GM19035 (cell line): ENCODE measurements at regions not wholly inside any gene's neighbourhood (a gene's known extent, or its start where the extent isn't known, plus 50 kb on each side); places are given as distances from the start of the nearest gene placed in this dataset.
"Not testable (repeated sequence)": the region's sequence is repeated elsewhere in the genome, so short reads cannot be mapped to it uniquely, and the experiment has no call there.

Source experiments
- ATAC-seq: cut with Tn5 transposase; IDR thresholded peaks from one replicate; pipeline ENCODE4 v1.9.1; 2021; ENCODE audit not compliant: unreplicated experiment

DNA sequence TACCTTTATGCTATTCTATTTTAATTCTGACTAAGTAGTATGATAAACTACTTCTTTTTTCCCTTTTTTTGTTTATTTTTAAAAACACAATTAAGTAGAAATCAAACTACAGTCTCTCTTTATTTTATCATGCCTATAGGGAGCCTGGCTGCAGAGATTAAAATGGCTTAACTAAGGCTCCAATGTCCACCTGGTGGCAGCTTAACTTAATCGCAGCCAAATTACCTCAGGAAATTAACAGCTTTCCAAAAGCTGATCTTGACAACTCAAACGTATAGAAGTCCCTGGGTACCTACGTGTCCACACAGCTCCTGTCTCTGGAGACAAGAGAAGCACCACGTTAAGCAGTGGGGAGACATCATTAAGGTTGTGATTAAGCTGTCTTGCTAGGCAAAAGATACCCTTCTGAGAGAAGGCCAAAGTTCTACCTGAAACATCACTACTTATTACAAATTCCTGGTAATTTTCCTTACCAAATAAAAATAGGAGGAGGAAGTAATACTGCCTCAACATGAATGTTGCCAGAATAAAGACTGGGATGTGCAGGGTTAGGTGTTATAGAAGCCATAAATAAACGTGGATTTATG is 63.2 kb upstream of the SNX19 start:
- no peak for ATAC-seq

DNA sequence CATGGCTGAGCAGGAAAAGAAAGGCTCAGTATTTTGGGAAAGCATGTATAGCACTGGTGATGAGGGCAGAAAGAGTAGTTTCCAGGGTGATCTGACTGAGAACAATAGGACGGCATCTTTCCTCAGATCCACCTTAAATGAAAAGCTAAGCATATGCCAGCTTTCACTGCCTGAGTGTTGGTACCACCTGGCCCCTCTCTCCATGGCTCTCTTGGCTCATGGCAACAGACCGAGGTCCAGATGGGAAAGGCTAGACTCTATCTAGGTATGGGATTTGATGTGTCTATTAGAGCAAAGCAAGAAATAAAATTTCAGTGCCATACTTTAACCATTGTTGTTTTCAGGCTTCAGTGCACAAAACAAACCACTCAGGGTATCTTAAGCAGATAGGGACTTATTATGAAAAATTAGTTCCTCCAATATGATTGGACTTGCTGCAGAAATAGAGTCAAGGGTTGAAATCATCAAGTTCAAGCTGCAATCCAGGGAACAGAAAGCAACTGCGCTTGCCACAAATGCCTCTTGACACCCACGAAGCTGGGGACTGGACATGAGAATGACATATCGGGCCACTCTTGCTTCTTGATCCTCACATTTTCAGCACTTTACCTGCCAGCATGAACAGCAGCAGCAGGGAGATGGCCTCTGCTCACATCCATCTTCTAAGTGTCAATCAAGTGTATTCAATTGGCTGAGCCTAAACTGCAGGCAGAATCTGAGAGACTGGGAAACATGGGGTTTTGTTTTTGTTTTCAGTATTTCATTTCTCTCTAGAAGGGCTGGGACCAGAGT is 64.0 kb upstream of the SNX19 start:
- ATAC-seq = no peak

DNA sequence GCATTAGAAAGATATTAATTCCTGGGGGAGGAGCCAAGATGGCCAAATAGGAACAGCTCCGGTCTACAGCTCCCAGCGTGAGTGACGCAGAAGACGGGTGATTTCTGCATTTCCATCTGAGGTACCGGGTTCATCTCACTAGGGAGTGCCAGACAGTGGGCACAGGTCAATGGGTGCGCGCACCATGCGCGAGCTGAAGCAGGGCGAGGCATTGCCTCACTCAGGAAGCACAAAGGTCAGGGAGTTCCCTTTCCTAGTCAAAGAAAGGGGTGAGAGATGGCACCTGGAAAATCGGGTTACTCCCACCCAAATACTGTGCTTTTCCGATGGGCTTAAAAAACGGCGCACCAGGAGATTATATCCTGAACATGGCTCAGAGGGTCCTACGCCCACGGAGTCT is 68.0 kb upstream of the SNX19 start:
- not testable (repeated sequence) for ATAC-seq

DNA sequence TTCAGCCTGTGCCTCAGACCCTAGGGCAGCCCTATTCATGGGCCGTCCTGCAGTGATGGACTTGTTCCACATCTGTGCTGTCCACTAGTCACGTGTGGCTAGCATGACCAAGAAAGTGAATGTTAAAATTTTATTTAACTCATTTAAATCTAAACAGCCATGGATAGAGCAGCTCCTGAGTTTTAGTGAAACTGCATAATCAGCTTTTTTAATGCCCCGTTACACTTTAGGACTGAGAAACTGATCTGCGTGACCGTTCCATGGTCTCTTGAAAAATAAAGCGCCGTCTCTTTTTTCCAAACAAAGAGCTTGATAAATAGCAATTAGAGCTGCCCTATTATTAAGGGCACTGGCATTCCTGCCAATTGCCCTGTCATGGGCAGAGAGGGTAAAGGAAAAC is 76.5 kb upstream of the SNX19 start:
- ATAC-seq = no peak

DNA sequence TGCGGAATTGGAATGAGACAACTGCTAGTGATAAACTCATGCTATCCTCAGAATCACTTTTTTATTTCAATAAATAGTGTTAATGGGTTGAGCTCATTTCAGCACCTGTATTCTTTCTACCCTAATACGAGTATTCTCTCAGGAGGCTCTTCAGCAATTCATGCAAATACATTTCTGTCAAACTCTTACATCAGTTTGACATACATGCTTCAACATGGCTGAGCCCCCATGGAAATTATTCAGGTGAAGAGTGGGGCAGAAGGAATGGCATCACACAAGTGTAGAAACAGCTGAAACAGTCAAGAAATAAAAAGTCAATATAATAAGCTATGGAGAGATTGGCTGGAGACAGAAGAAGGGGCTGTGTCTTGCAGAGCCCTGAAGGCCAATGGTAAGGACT is 77.8 kb upstream of the SNX19 start:
- no peak for ATAC-seq

DNA sequence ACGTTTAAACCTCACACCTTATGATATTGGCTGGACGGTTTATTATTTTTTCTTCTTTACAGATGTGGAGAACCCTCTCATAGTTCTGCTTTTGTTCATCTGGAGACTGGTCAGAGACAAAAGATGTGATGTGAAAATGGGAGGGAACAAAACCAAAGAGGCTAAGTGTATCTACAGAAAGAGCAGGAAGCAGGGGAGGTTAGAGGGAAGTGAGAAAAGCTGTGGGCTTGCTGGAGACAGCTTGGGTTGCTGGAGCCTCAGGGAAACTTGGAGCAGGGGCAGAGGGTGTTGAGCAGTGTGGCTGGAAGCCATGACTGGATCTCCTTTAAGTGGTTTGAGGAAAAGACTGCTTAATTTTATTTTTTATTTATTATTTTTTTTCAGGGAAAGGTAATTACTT is 79.0 kb upstream of the SNX19 start:
- no peak for ATAC-seq

DNA sequence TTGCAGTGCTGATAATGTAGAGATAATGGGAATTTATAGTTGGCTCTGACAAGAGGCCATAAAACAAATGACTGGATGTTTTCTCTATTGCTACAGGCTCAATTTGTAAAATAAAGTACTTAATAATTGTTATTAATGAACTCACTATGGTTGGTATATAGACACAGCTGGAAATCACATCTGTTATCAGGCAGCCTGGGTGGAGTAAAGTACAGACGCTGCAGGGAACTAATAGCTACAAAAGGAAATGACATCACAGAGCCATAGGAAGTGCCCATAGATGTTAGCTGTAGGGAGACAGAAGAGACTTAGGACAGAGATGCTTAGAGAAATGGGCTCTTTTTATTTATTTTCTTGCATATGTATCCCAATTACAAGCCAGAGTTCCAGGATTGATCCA is 81.0 kb upstream of the SNX19 start:
- no peak for ATAC-seq

DNA sequence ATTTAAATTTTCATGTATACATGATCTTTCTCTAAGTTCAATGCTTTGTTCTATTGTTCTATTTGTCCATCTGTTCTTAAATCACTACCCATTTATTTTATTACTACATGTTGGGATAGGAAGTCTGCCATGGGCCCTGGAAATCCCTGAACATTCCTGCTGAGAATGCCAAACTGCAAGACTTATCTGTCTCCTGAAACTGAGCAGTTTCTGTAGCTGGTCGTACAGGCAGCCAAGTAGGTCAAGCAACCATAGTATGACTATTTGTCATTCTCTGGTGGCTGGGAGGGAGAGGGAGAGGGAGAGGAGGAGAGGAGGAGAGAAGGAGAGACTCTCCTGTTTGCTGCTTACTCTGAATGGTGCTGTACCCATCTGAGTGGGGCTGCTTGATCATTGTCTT is 82.8 kb upstream of the SNX19 start:
- ATAC-seq = no peak

DNA sequence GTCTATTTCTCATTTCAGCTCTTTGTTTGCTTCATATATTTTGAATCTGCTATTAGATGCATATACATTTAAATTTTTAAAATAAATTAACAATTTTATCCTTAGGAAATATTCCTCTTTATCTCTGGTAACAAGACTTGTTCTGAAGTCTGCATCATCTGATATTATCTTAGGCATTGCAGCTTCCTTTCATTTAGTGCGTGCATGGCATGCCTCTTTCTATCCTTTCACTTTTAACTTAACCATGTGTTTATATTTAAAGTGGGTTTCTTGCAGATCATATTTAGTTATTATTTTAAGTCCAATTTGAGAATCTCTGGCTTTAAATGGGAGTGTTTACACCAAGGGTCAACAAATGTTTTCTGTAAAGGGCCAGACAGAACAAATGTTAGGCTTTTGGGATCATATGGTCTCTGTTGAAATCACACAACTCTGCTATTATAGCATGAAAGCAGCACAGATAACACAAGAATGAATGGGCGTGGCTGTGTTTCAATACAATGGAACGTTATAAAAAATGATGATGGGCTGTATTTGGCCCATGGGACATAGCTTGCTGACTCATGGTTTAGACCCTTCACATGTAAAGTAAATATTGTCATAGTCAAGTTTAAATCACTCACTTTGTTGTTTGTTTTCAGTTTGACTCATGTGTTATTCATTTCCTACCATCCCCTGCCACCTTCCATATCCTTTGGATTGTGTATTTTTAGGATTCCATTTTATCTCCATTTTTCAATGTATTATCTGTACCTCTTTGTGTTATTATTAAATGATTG is 83.9 kb upstream of the SNX19 start:
- ATAC-seq = no peak

DNA sequence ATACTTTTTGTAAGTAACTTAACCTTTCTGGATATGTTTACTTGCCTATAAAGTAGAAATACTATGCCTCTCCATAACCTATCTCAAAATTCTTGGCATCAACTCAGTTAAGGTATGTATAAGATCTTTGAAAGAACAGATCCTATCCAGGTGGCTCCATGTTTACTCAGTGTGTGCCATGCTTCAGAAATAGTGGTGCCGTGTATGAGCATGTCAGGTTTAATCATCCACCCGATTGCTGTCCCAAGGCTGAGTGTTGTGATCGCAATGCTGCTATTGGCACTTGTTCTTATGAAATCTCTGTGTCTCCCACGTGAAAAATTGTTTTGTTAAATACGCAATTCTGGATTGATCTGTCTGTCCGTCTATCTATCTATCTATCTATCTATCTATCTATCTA is 85.9 kb upstream of the SNX19 start:
- ATAC-seq = no peak

DNA sequence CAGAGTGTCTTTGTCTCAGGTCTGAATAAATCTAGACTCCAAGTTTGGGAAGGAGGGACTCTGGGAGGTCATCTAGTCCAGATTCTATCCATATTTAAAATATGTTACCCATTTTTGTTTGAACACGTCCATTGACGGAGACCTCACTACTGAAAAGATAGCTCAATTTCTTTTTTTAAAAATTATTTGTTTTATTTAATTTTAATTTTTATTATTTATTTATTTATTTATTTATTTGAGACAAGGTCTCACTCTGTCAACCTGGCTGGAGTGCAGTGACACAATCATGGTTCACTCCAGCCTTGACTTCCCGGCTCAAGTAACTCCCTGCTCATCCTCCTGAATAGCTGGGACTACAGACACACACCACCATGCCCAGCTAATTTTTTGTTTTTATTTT is 89.5 kb upstream of the SNX19 start:
- ATAC-seq = no peak

DNA sequence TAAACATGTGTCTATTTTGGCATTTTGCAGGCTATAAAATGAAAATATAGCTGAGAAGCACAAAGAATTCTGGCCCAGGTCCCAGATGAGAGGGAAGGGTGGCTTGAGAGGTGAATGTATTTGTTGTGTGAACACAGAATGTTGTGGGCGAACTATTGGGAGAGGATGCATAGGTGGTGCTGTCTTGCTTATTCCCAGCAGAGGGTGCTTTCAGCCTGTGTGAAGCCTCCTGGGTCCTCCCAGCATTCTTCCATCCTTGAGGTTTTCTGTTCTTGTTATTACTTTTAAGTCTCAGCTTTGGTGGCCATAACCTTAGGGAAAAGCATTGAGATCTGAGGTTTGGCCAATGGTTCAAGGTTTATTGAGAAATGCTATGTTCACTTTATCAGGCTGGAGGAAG is 108.7 kb upstream of the SNX19 start:
- ATAC-seq = no peak

DNA sequence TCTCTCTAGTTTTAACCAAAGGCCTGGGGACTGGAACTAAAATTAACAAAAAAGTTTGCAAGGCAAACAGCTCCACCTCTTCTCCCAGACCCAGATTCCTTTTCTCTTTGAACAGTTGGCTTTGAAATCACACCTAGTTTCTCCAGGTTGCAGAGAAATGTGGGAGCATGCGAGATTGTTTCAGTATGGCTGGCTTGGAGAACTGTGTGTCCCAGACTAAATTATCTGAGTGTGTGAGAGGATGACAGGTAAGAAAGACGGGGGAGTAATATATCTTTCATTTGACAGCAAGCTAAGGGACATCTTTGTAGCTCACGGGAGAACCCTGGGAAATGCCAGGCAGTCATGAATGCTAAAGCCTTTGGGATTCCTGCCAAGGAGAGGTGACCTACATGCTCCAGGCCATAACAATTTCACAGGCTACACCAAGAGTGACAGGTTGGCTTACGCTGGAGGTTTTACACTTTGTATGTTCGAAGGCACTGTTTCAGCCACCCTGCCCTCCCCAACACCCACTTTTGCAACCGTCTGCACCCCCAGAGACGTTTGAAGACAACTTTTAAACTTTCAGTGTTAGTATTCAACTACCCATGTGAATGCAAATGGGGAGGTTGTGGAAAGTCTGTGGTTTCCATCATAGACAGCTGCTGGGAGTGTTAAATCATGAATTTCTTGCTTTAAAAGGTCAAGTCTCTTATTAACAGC is 109.3 kb upstream of the SNX19 start:
- peak; percentile 94 for ATAC-seq

DNA sequence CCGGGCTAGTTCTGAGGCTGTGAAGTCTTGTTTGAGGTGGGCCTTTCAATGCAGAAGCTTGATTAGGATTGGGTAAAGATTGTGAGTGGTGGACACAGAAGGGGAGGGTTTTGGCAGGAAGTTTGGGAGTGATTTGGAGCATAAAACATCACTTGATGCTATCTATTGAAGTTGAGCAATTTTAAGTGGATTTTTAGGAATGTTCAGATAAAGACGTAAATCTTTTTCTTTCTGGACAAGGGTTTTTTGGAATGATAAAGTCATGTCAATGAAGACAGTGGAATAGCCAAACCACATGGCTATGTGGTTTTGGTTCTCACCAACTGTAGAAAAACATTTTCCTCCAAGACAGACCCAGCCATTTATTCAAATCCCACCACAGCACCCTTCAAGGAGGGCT is 111.2 kb upstream of the SNX19 start:
- ATAC-seq = no peak

DNA sequence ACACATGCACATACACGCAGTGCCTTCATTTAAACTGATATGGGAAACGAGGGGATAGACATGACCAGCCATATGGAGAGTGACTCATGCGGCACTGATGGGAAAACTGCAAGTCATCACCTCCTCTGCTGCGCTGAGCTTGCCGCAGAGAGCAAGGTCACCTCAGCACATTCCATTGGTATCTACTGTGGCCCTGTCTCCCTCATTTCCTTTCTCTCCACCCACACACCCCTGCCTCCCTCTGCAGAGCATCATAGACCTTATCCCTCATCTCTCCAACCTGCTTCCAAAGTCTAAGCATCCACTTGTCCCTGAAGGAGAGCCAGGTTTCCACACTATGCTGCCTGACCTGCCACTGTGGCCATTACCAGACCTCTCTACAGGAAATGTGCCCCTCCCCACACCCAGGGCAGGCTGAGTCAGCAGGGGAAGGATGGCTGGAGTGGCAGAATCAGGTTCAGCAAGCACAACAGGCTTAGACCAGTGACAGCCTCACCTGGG is 116.9 kb upstream of the SNX19 start:
- no peak for ATAC-seq

DNA sequence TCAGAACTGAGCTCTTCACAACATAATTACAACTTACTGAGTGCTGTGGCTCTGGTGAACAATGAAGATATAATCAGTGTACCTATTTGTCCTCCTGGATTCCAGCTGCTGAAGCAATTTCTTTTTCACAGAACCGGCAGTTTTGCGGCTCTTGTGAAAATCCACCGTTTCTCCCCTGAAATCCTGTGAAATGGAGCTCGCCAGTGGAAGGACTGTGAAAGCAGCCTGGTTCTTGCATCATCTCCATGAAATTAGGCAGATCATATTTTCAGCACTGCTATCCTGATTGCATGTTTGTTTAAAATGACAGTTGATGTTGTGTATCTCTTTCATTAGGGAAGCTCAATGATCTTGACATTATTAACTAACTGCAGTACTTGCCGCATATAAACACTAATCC is 120.2 kb upstream of the SNX19 start:
- ATAC-seq = no peak

DNA sequence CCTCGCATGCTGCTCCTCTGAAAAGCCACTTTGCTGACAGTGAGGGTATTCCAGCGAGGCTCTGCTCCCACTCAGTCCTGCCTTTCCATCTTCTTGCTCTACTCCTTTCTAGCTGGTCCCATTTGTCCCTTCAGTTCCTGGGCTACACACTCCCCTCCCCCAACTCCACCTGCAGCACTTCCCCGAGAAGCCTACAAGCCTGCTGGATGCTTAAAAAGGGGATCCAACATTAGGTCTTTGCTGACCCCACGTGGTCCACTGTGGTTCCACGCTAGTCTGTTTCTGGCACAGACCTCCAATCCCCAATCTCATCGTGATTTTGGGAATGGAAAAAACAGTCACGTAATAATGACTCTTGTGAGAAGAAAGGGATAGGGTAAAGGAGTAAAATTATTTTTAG is 121.6 kb upstream of the SNX19 start:
- no peak for ATAC-seq

DNA sequence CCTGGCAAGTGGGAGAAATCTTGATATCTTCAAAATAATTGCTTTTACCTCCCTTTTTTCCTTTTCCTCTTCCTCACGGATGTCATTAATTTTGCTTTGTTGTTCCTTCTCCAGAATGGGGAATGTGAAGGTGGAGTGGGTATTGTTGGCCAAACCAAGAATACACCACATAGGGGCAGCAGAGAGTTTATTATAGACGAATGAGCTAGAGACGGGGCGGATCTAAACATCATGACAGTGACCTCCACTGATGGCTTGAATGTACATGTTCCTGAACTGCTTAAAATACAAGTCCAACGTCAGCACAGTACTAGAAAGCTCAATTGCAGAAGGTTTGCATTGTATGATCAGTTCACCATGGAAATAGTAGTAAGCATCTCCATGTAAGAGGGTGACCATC is 122.3 kb upstream of the SNX19 start:
- no peak for ATAC-seq

DNA sequence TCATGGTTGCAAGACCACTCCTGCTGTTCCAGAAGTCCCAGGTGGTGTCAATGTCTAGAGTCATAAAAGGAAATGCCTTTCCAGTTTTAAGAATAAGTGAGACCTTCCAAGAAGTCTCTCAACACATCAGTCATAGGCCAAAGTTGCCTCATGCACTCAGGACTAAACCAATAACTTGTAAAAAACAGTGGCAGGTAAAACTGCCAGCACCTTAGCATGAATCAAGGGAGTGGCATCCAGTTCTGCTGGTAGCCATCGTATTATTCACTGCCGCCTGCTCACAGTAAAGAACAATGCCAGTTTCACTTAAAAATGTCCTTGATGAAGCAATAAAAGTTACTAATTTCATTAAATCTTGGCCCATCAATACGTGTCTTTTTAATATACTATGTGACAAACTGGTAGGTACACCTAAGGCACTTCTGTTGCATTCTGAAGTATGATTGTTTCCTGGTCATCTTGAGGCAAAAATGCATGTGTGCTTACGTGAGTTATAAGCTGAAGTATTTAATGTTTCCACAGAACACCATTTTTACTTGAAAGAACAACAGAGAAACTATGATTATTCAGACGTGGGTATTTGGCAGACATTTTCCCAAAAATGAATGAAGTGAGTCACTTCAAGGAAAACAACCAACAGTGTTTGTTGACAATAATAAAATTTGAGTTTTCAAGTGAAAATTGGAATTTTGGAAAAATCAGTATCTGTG is 125.2 kb upstream of the SNX19 start:
- no peak for ATAC-seq

DNA sequence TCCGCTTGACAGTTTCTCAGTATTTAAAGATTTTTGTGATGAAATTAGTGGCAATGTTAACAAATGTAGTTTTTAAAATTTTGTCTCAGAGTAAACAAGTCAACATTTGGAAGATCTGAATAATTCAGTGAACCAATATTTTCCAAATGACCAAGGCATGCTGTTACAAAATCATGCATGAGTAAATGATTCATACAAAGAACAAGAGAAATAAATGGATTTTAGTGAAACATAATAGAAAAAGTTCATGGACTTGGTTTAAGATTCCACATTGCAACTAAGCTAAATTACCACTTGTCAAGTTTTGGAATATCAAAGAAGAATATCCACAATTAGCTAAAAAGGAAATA is 125.7 kb upstream of the SNX19 start:
- ATAC-seq = no peak

DNA sequence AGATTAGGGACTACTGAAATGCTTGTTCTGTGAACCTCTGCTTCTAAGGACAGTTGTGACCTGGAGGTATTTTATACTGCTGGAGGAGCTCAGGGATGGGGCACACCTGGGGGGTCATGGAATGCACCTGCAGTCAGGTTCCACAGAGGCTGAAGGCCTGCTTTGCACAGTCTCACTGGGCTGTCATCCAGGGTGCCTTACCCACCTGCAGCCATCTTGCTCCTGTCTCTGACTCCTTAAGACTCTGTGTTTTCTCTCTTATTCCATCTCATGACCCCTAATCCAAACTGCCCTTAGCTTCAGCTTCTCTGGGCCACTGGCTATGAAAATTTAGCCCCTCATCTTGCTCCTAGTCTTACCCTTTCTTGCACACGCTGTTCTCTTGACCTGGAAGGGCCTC is 127.0 kb upstream of the SNX19 start:
- ATAC-seq = no peak
